ENCODE measurements at regions not wholly inside any gene's neighbourhood (a gene's known extent, or its start where the extent isn't known, plus 50 kb on each side); places are given as distances from the start of the nearest gene placed in this dataset.
"Not testable (repeated sequence)": the region's sequence is repeated elsewhere in the genome, so short reads cannot be mapped to it uniquely, and the experiment has no call there.

GRCh38 chr21:15283138-15283537 lies 218.3 kb upstream of the NRIP1 start:
- no peak for DNase-seq

GRCh38 chr21:15283789-15284188 lies 219.0 kb upstream of the NRIP1 start:
- DNase-seq = no peak

GRCh38 chr21:15285556-15285955 lies 220.8 kb upstream of the NRIP1 start:
- DNase-seq = no peak

GRCh38 chr21:15289246-15289645 lies 224.4 kb upstream of the NRIP1 start:
- no peak for DNase-seq

- no peak for DNase-seq
Observed at GRCh38 chr21:15289896-15290841, 225.4 kb upstream of the NRIP1 start.

- no peak for DNase-seq
Observed at GRCh38 chr21:15291621-15292266, 226.9 kb upstream of the NRIP1 start.

- no peak for DNase-seq
Observed at GRCh38 chr21:15293240-15293639, 228.4 kb upstream of the NRIP1 start.

- no peak for DNase-seq
Observed at GRCh38 chr21:15295875-15296274, 231.1 kb upstream of the NRIP1 start.

- no peak for DNase-seq
Observed at GRCh38 chr21:15297824-15298223, 233.0 kb upstream of the NRIP1 start.

GRCh38 chr21:15298306-15298705 lies 233.5 kb upstream of the NRIP1 start:
- DNase-seq = no peak

- DNase-seq = not testable (repeated sequence)
Observed at GRCh38 chr21:15298755-15299154, 234.0 kb upstream of the NRIP1 start.

- no peak for DNase-seq
Observed at GRCh38 chr21:15300131-15300530, 235.3 kb upstream of the NRIP1 start.

- DNase-seq = no peak
Observed at GRCh38 chr21:15301014-15301413, 236.2 kb upstream of the NRIP1 start.

GRCh38 chr21:15301736-15302135 lies 236.9 kb upstream of the NRIP1 start:
- DNase-seq = no peak

GRCh38 chr21:15306271-15306670 lies 241.5 kb upstream of the NRIP1 start:
- DNase-seq = no peak

GRCh38 chr21:15308333-15308732 lies 243.5 kb upstream of the NRIP1 start:
- no peak for DNase-seq

- DNase-seq = no peak
Observed at GRCh38 chr21:15309022-15309590, 244.3 kb upstream of the NRIP1 start.

GRCh38 chr21:15309721-15310120 lies 244.9 kb upstream of the NRIP1 start:
- no peak for DNase-seq

GRCh38 chr21:15311510-15311909 lies 246.7 kb upstream of the NRIP1 start:
- DNase-seq = no peak

GRCh38 chr21:15317034-15317433 lies 252.2 kb upstream of the NRIP1 start:
- DNase-seq = not testable (repeated sequence)

- DNase-seq = no peak
Observed at GRCh38 chr21:15319727-15320126, 254.9 kb upstream of the NRIP1 start.

GRCh38 chr21:15324542-15324941 lies 259.7 kb upstream of the NRIP1 start:
- no peak for DNase-seq

- no peak for DNase-seq
Observed at GRCh38 chr21:15326032-15326867, 261.4 kb upstream of the NRIP1 start.
